ENCODE measurements at regions not wholly inside any gene's neighbourhood (a gene's known extent, or its start where the extent isn't known, plus 50 kb on each side); places are given as distances from the start of the nearest gene placed in this dataset.

DNA sequence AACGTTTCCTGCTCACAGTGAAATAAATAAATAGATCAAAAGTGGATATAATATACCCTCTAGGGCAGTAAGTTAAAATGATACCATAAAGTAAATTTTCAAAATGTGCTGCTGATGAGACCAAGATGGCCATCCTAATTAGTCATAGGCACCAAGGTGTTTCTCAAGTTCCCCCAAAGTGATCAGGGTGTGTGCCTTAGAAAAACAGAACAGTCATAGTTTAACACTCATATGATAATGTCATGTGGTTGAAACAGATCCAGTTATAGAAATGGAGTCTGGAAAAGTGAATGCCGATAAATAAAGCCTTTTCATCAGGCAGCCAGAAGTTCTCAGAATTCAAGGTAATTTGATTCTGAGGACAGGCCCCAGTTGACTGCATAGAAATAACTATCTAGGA lies 161.5 kb upstream of the CDKN2B start:
- Histone ChIP-seq H2BK120ac (ENCODE audit: low read depth, low read length) (no peak overlapping the region), H3K23ac (ENCODE audit: low read length in 2 of 2) (no peak overlapping the region), H3K18ac (ENCODE audit: low read depth in 1 of 2, low read length in 2 of 2) (no peak overlapping the region), H2AK5ac (ENCODE audit: low read length, severe bottlenecking) (no peak overlapping the region), H3K27ac (ENCODE audit: low read length, poor library complexity, severe bottlenecking) (no peak overlapping the region), H3K4ac (ENCODE audit: low read depth in 1 of 2, low read length in 2 of 2) (no peak overlapping the region), H3K4me3 (ENCODE audit: insufficient read depth in 1 of 2, low read depth in 1 of 2, low read length in 2 of 2) (no peak overlapping the region), H3K4me1 (ENCODE audit: control insufficient read depth, insufficient read depth, low read depth, low read length) (no peaks in the 10 kb centered on the region), H2BK15ac (ENCODE audit: low read depth, poor library complexity, severe bottlenecking) (no peak overlapping the region), H3K27me3 (ENCODE audit: control insufficient read depth in 1 of 2, insufficient read depth in 1 of 2, low read length in 2 of 2) (no peaks in the 10 kb centered on the region), H3K9me3 (ENCODE audit: control insufficient read depth, low read length) (no peaks in the 10 kb centered on the region), H3K4me2 (ENCODE audit: low read length, poor library complexity, severe bottlenecking) (no peak overlapping the region), H4K8ac (ENCODE audit: low read length) (no peak overlapping the region), H3K9ac (ENCODE audit: low read length) (peak overlapping the region; percentile 51), H2BK5ac (ENCODE audit: low read depth, low read length, poor library complexity, severe bottlenecking) (no peak overlapping the region), H3K36me3 (ENCODE audit: control insufficient read depth in 1 of 2, insufficient read depth in 2 of 2, low read depth in 1 of 2, low read length in 2 of 2) (no peaks in the 10 kb centered on the region), H4K91ac (ENCODE audit: low read length) (no peak overlapping the region), H2AFZ (ENCODE audit: low read depth, low read length) (no peak overlapping the region), H3K14ac (ENCODE audit: low read length in 2 of 2) (no peak overlapping the region), H2BK12ac (ENCODE audit: low read length in 2 of 2) (no peak overlapping the region), H3K79me1 (replicated peaks; ENCODE audit: low read length, poor library complexity, severe bottlenecking) (no peaks in the 10 kb centered on the region)
- DNase-seq: no peak
- WGBS: 100% methylated on average over 1 of the region's 2 CpGs

DNA sequence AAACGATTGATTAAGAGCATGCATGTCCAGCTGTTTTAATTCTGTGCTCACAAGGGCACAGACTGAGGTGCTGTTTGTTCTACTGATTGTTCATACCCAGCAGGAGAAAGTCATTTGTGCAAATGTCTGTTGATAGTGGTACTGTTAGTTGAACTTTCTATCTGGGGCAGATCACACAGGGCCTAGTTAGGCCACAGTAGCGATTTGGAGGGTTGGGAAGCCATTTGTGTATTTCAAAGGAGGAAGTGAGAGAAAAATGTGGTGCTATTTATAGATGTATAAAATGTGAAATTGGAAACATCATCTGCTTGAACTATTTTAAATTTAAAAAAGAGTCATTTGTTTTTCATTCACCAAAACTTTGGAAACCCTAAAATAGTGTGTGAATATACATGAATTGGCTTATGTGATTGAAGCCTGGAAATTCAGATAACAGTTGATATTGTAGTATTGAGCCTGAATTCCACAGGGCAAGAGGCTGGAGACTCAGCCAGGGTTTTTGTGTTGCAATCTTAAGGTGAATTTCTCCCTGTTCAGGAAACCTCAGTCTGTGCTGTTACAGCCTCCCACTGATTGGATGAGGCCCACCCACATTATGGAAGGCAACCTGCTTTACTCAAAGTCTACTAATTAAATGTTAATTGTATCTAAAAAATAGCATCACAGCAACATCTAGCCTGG lies 162.0 kb upstream of the CDKN2B start:
- Histone ChIP-seq H3K23ac (ENCODE audit: low read length in 2 of 2) (no peak overlapping the region), H3K79me1 (replicated peaks; ENCODE audit: low read length, poor library complexity, severe bottlenecking) (no peaks in the 10 kb centered on the region), H3K9me3 (ENCODE audit: control insufficient read depth, low read length) (no peaks in the 10 kb centered on the region), H3K14ac (ENCODE audit: low read length in 2 of 2) (no peak overlapping the region), H4K91ac (ENCODE audit: low read length) (no peak overlapping the region), H2BK120ac (ENCODE audit: low read depth, low read length) (no peak overlapping the region), H4K8ac (ENCODE audit: low read length) (no peak overlapping the region), H2AK5ac (ENCODE audit: low read length, severe bottlenecking) (no peak overlapping the region), H3K9ac (ENCODE audit: low read length) (peak overlapping the region; percentile 51), H3K4me3 (ENCODE audit: insufficient read depth in 1 of 2, low read depth in 1 of 2, low read length in 2 of 2) (no peak overlapping the region), H2AFZ (ENCODE audit: low read depth, low read length) (no peak overlapping the region), H3K36me3 (ENCODE audit: control insufficient read depth in 1 of 2, insufficient read depth in 2 of 2, low read depth in 1 of 2, low read length in 2 of 2) (no peaks in the 10 kb centered on the region), H3K4me1 (ENCODE audit: control insufficient read depth, insufficient read depth, low read depth, low read length) (no peaks in the 10 kb centered on the region), H2BK5ac (ENCODE audit: low read depth, low read length, poor library complexity, severe bottlenecking) (no peak overlapping the region), H3K4me2 (ENCODE audit: low read length, poor library complexity, severe bottlenecking) (no peak overlapping the region), H3K27me3 (ENCODE audit: control insufficient read depth in 1 of 2, insufficient read depth in 1 of 2, low read length in 2 of 2) (no peaks in the 10 kb centered on the region), H3K18ac (ENCODE audit: low read depth in 1 of 2, low read length in 2 of 2) (peak overlapping the region in 1 of 2 experiments; percentile 18), H2BK12ac (ENCODE audit: low read length in 2 of 2) (peak overlapping the region in 1 of 2 experiments; percentile 21), H3K27ac (ENCODE audit: low read length, poor library complexity, severe bottlenecking) (no peak overlapping the region), H3K4ac (ENCODE audit: low read depth in 1 of 2, low read length in 2 of 2) (peak overlapping the region in 1 of 2 experiments; percentile 19), H2BK15ac (ENCODE audit: low read depth, poor library complexity, severe bottlenecking) (no peak overlapping the region)
- DNase-seq: no peak
- WGBS: 100% methylated on average over 2 of the region's 2 CpGs

DNA sequence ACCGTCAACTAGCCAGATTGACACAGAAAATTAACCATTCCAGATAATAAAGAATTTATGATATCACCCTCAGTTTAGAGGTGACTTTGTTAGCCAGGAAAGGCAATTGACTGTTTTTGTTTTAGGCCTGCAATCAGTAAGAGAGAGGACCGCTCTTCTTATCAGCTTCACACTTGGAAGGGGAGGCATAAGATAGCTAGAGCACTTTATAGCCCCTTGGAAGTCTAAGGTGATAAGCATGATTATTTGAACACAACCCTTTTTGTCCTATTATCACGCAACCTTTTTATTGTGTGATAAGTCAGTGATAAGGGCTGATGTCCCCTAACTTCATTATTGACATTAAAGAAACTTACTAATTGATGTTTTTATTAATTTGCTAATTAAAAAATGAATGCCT lies 162.6 kb upstream of the CDKN2B start:
- Histone ChIP-seq H3K4ac (ENCODE audit: low read depth in 1 of 2, low read length in 2 of 2) (no peak overlapping the region), H3K18ac (ENCODE audit: low read depth in 1 of 2, low read length in 2 of 2) (no peak overlapping the region), H2BK5ac (ENCODE audit: low read depth, low read length, poor library complexity, severe bottlenecking) (no peak overlapping the region), H2BK120ac (ENCODE audit: low read depth, low read length) (no peak overlapping the region), H3K9ac (ENCODE audit: low read length) (no peak overlapping the region), H3K4me2 (ENCODE audit: low read length, poor library complexity, severe bottlenecking) (no peak overlapping the region), H3K27ac (ENCODE audit: low read length, poor library complexity, severe bottlenecking) (no peak overlapping the region), H3K23ac (ENCODE audit: low read length in 2 of 2) (no peak overlapping the region), H3K4me1 (ENCODE audit: control insufficient read depth, insufficient read depth, low read depth, low read length) (no peaks in the 10 kb centered on the region), H4K8ac (ENCODE audit: low read length) (no peak overlapping the region), H2BK15ac (ENCODE audit: low read depth, poor library complexity, severe bottlenecking) (no peak overlapping the region), H3K4me3 (ENCODE audit: insufficient read depth in 1 of 2, low read depth in 1 of 2, low read length in 2 of 2) (no peak overlapping the region), H4K91ac (ENCODE audit: low read length) (no peak overlapping the region), H3K27me3 (ENCODE audit: control insufficient read depth in 1 of 2, insufficient read depth in 1 of 2, low read length in 2 of 2) (no peaks in the 10 kb centered on the region), H3K14ac (ENCODE audit: low read length in 2 of 2) (no peak overlapping the region), H2AK5ac (ENCODE audit: low read length, severe bottlenecking) (no peak overlapping the region), H3K9me3 (ENCODE audit: control insufficient read depth, low read length) (no peaks in the 10 kb centered on the region), H3K79me1 (replicated peaks; ENCODE audit: low read length, poor library complexity, severe bottlenecking) (no peaks in the 10 kb centered on the region), H3K36me3 (ENCODE audit: control insufficient read depth in 1 of 2, insufficient read depth in 2 of 2, low read depth in 1 of 2, low read length in 2 of 2) (no peaks in the 10 kb centered on the region), H2AFZ (ENCODE audit: low read depth, low read length) (no peak overlapping the region), H2BK12ac (ENCODE audit: low read length in 2 of 2) (no peak overlapping the region)
- 93% methylated on average over 2 of the region's 3 CpGs for WGBS
- no peak for DNase-seq

DNA sequence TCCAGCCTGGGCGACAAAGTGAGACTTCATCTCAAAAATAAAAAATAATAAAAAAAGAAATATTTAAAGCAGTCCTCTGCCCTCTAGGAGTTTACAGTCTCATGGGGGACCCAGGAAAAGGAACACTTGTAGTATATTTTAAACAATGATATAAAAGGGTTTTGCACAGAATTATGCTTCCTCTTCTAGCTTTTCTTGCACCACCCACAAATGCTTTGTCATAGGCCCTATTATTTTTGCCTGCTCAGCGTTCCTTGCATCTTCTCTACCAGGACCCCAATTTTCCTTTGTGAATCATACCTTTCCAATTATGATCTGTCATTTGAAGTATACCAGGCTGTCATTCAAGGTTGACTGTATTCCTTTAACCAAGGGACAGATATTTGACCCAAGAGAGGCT lies 164.8 kb upstream of the CDKN2B start:
- H3K4me2 ChIP-seq (ENCODE audit: low read length, poor library complexity, severe bottlenecking): no peak overlapping the region
- H2AFZ ChIP-seq (ENCODE audit: low read depth, low read length): no peak overlapping the region
- no peak overlapping the region for H3K14ac ChIP-seq (ENCODE audit: low read length in 2 of 2)

More for the DNA sequence above, 164.8 kb upstream of the CDKN2B start:
- H3K27ac ChIP-seq (ENCODE audit: low read length, poor library complexity, severe bottlenecking): no peak overlapping the region
- no peak overlapping the region for H3K4ac ChIP-seq (ENCODE audit: low read depth in 1 of 2, low read length in 2 of 2)
- H3K79me1 ChIP-seq (replicated peaks; ENCODE audit: low read length, poor library complexity, severe bottlenecking): no peaks in the 10 kb centered on the region
- H3K9me3 ChIP-seq (ENCODE audit: control insufficient read depth, low read length): no peaks in the 10 kb centered on the region
- no peak overlapping the region for H3K18ac ChIP-seq (ENCODE audit: low read depth in 1 of 2, low read length in 2 of 2)
- DNase-seq: no peak
- H4K8ac ChIP-seq (ENCODE audit: low read length): no peak overlapping the region
- no peak overlapping the region for H2BK5ac ChIP-seq (ENCODE audit: low read depth, low read length, poor library complexity, severe bottlenecking)
- no peak overlapping the region for H2AK5ac ChIP-seq (ENCODE audit: low read length, severe bottlenecking)
- no peaks in the 10 kb centered on the region for H3K27me3 ChIP-seq (ENCODE audit: control insufficient read depth in 1 of 2, insufficient read depth in 1 of 2, low read length in 2 of 2)
- no peak overlapping the region for H2BK15ac ChIP-seq (ENCODE audit: low read depth, poor library complexity, severe bottlenecking)
- no peak overlapping the region for H4K91ac ChIP-seq (ENCODE audit: low read length)
- H3K4me3 ChIP-seq (ENCODE audit: insufficient read depth in 1 of 2, low read depth in 1 of 2, low read length in 2 of 2): no peak overlapping the region
- no peak overlapping the region for H2BK12ac ChIP-seq (ENCODE audit: low read length in 2 of 2)
- H2BK120ac ChIP-seq (ENCODE audit: low read depth, low read length): no peak overlapping the region
- WGBS: 90% methylated on average over 1 of the region's 2 CpGs
- H3K36me3 ChIP-seq (ENCODE audit: control insufficient read depth in 1 of 2, insufficient read depth in 2 of 2, low read depth in 1 of 2, low read length in 2 of 2): no peaks in the 10 kb centered on the region
- no peak overlapping the region for H3K23ac ChIP-seq (ENCODE audit: low read length in 2 of 2)
- H3K4me1 ChIP-seq (ENCODE audit: control insufficient read depth, insufficient read depth, low read depth, low read length): no peaks in the 10 kb centered on the region
- no peak overlapping the region for H3K9ac ChIP-seq (ENCODE audit: low read length)

Measured in mesenchymal stem cell (in vitro differentiated cells and primary cell).